ENCODE measurements at regions not wholly inside any gene's neighbourhood (a gene's known extent, or its start where the extent isn't known, plus 50 kb on each side); places are given as distances from the start of the nearest gene placed in this dataset.

GRCh38 chr16:9658164-9658563 lies 524.1 kb downstream of the GRIN2A start:
- H3K27me3 ChIP-seq: no peaks in the 10 kb centered on the region
- H3K4me1 ChIP-seq: no peaks in the 10 kb centered on the region
- TF ChIP-seq, protein P1, sequence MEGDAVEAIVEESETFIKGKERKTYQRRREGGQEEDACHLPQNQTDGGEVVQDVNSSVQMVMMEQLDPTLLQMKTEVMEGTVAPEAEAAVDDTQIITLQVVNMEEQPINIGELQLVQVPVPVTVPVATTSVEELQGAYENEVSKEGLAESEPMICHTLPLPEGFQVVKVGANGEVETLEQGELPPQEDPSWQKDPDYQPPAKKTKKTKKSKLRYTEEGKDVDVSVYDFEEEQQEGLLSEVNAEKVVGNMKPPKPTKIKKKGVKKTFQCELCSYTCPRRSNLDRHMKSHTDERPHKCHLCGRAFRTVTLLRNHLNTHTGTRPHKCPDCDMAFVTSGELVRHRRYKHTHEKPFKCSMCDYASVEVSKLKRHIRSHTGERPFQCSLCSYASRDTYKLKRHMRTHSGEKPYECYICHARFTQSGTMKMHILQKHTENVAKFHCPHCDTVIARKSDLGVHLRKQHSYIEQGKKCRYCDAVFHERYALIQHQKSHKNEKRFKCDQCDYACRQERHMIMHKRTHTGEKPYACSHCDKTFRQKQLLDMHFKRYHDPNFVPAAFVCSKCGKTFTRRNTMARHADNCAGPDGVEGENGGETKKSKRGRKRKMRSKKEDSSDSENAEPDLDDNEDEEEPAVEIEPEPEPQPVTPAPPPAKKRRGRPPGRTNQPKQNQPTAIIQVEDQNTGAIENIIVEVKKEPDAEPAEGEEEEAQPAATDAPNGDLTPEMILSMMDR (IDR thresholded peaks at IDR 0.05): no peak
- intact Hi-C loops (cut with DNase I): no loop called here
- DNase-seq: no peak
- H3K36me3 ChIP-seq: no peaks in the 10 kb centered on the region
- H3K27ac ChIP-seq: no peak overlapping the region
- H3K9me3 ChIP-seq: no peaks in the 10 kb centered on the region
- no peak overlapping the region for H3K4me3 ChIP-seq
- no peak for ATAC-seq

DNA sequence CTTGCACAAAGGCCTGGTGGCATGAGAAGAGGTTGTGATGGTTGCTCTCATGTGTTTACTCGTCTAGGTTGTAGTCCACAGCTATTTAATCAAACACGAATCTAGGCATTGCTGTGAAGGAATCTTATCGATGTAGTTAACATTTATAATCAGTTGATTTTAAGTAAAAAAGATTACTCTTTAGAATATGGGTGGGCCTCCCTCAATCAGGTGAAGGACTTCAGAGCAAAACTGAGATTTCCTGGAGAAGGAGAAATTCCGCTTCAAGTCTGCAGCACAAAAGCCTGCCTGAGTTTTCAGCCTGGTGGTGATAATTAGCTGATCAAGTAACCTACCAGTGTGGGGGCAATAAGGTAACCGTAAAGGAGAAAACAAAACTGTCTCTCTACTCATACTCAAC lies 523.6 kb downstream of the GRIN2A start:
- no peaks in the 10 kb centered on the region for H3K27me3 ChIP-seq

DNA sequence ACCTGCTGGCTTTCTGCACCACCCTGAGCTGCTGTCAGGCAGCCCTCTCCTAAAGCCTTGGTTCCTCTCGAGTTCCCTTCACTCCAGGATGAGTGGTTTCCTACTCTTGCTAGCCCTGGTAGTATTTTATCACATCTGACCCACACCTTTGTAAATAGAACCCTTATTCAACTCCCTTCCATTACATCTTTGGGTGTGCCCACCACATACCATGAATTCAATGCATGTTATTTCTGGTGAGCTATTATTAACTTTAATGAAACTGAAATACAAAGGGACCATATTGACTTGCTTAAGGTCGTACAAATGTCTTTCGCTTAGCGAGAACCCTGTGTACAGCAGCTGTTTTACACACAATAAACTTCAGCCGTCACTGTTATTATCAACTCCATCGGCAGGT lies 521.3 kb downstream of the GRIN2A start:
- TF ChIP-seq, protein P1 (IDR thresholded peaks at IDR 0.05): no peak
- H3K4me1 ChIP-seq: no peaks in the 10 kb centered on the region
- H3K27ac ChIP-seq: no peak overlapping the region
- intact Hi-C loops (cut with DNase I): no loop called here
- no peaks in the 10 kb centered on the region for H3K9me3 ChIP-seq
- ATAC-seq (no peak), DNase-seq (no peak)
- H3K36me3 ChIP-seq: no peaks in the 10 kb centered on the region
- H3K27me3 ChIP-seq: no peaks in the 10 kb centered on the region
- no peak overlapping the region for H3K4me3 ChIP-seq

More for the DNA sequence above, 523.6 kb downstream of the GRIN2A start:
- intact Hi-C loops (cut with DNase I): no loop called here
- Histone ChIP-seq H3K4me1 (no peaks in the 10 kb centered on the region), H3K4me3 (no peak overlapping the region), H3K9me3 (no peaks in the 10 kb centered on the region), H3K27ac (no peak overlapping the region), H3K36me3 (no peaks in the 10 kb centered on the region)
- DNase-seq (no peak), ATAC-seq (no peak)
- TF ChIP-seq, protein P1 (IDR thresholded peaks at IDR 0.05): no peak

DNA sequence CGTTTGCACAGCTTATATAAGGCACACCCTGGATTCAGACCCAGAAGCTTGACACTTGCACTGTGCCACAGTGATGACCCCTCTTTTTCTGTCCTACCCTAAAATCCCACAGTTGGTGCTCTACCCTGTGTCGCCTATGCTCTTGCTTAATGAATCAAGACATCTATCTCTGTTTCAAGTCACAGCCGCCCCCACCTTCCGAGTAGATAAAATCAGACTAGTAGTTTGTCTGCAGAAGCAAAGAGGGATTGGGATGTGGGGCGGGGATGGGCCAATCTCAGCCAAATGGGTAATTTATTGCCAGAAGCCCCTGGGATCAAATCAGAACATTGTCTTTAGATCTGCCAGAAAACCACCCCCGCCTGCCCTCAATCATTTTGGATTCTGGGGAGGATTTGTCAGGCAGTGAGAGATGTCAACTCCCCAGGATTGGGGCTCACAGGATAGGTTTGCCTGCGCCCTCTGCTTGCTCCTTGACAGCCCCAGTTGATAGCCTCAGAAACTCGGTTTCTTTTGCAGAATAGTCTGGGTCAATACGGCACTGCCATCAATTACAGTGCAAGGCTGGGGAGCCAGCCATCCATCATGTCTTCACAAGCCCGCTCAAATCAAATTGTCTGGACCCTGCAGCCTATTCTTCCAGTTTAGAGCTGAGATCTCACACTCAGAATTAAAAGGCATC lies 520.8 kb downstream of the GRIN2A start:
- DNase-seq (no peak), ATAC-seq (no peak)
- no peaks in the 10 kb centered on the region for H3K9me3 ChIP-seq
- TF ChIP-seq, protein P1 (IDR thresholded peaks at IDR 0.05): no peak
- H3K27me3 ChIP-seq: no peaks in the 10 kb centered on the region
- H3K27ac ChIP-seq: no peak overlapping the region
- H3K36me3 ChIP-seq: no peaks in the 10 kb centered on the region
- H3K4me1 ChIP-seq: no peaks in the 10 kb centered on the region
- H3K4me3 ChIP-seq: no peak overlapping the region
- intact Hi-C loops (cut with DNase I): no loop called here

- Histone ChIP-seq H3K4me3 (no peak overlapping the region), H3K27me3 (no peaks in the 10 kb centered on the region), H3K36me3 (no peaks in the 10 kb centered on the region), H3K9me3 (no peaks in the 10 kb centered on the region), H3K4me1 (no peaks in the 10 kb centered on the region), H3K27ac (no peak overlapping the region)
- DNase-seq: no peak
- TF ChIP-seq, protein P1 (IDR thresholded peaks at IDR 0.05): no peak
- intact Hi-C loops (cut with DNase I): no loop called here
- ATAC-seq: no peak
Observed at GRCh38 chr16:9663588-9663987, 518.6 kb downstream of the GRIN2A start.

- ATAC-seq (no peak), DNase-seq (no peak)
- TF ChIP-seq, protein P1 (IDR thresholded peaks at IDR 0.05): no peak
- Histone ChIP-seq H3K27ac (no peak overlapping the region), H3K4me1 (no peaks in the 10 kb centered on the region), H3K36me3 (no peaks in the 10 kb centered on the region), H3K4me3 (no peak overlapping the region), H3K27me3 (no peaks in the 10 kb centered on the region), H3K9me3 (no peaks in the 10 kb centered on the region)
- intact Hi-C loops (cut with DNase I): no loop called here
Observed at GRCh38 chr16:9665851-9666271, 516.4 kb downstream of the GRIN2A start.
